ENCODE measurements at regions not wholly inside any gene's neighbourhood (a gene's known extent, or its start where the extent isn't known, plus 50 kb on each side); places are given as distances from the start of the nearest gene placed in this dataset.

DNA sequence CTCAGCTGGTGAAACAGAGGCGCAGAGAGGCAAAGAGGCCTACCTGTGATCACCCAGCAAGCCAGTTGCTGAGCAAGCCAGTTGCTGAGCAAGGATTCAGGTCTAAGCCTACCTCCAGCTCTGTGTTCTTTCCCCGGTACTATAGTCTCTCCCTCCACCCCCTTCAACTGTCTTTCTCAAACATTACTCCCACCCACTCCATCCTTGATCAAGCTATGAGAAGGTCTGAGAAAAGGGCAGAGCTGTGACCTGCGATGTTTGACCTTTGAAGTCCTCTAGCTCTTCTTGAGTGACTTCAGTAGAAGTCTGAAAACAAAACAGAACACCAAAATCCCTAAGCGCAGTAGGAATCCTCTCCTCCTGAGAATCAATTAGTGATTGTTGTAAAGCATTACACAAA is 665.2 kb upstream of the ID2 start:
- H3K18ac ChIP-seq (ENCODE audit: insufficient read length, low read depth, low read length) = no peak overlapping the region
- no peak overlapping the region for H4K91ac ChIP-seq (ENCODE audit: insufficient read length, low read depth, low read length)
- no peak overlapping the region for H3K4ac ChIP-seq (ENCODE audit: low read depth, low read length)
- H3K23me2 ChIP-seq (ENCODE audit: insufficient read length, low read depth, low read length, poor library complexity, severe bottlenecking) = no peaks in the 10 kb centered on the region
- H3T11ph ChIP-seq (ENCODE audit: low read length) = no peak overlapping the region
- H2AK5ac ChIP-seq (ENCODE audit: insufficient read length, low read length) = no peak overlapping the region
- no peak overlapping the region for H4K8ac ChIP-seq (replicated peaks; ENCODE audit: insufficient read length, low read depth, low read length)
- H3K27ac ChIP-seq (ENCODE audit: insufficient read length, low read depth, low read length) = no peak overlapping the region
- H2BK12ac ChIP-seq (ENCODE audit: insufficient read length, low read depth, low read length) = no peak overlapping the region
- no peak overlapping the region for H3K4me2 ChIP-seq (ENCODE audit: insufficient read depth, insufficient read length, low read length)
- H3K79me2 ChIP-seq (ENCODE audit: insufficient read depth, low read length) = no peaks in the 10 kb centered on the region
- no peaks in the 10 kb centered on the region for H3K79me1 ChIP-seq (ENCODE audit: insufficient read depth, low read depth, low read length, poor library complexity, severe bottlenecking)
- Mint-ChIP-seq H3K36me3 (ENCODE audit: insufficient read depth in 1 of 3, low read depth in 3 of 3) (no peaks in the 10 kb centered on the region), H3K9me3 (no peaks in the 10 kb centered on the region; a peak in 2 of 5 replicates), H3K27me3 (ENCODE audit: low read depth) (no peaks in the 10 kb centered on the region), H3K4me1 (peaks cover 0 to 4% of the 10 kb centered on the region in 2 experiments; a peak in 1 of 4 replicates), H3K4me3 (no peak overlapping the region), H3K27ac (no peak overlapping the region)
- H2AFZ ChIP-seq (ENCODE audit: low read length) = no peak overlapping the region
- H3K27me3 ChIP-seq (ENCODE audit: insufficient read depth, low read length) = no peaks in the 10 kb centered on the region
- H3K9me3 ChIP-seq (ENCODE audit: control insufficient read depth, low read depth, low read length) = no peaks in the 10 kb centered on the region
- no peak for TF ChIP-seq CTCF (conservative IDR thresholded peaks at IDR 0.05)
- no peak overlapping the region for H2BK120ac ChIP-seq (ENCODE audit: low read depth, low read length, poor library complexity, severe bottlenecking)
- H3K23ac ChIP-seq (ENCODE audit: insufficient read length, low read depth, low read length) = no peak overlapping the region
- no peak overlapping the region for H2BK20ac ChIP-seq (ENCODE audit: low read depth, low read length, poor library complexity, severe bottlenecking)
- no peak overlapping the region for H2BK15ac ChIP-seq (ENCODE audit: low read depth, low read length)
- no peak overlapping the region for H3K14ac ChIP-seq (ENCODE audit: insufficient read depth, low read length)
- H3K9ac ChIP-seq (ENCODE audit: extremely low read depth, insufficient read length, low read length) = no peak overlapping the region
- WGBS (ENCODE audit: extremely low coverage, insufficient read length, low lambda C conversion rate) = no CpG with 5 or more reads among the region's 4 CpGs
- no peak overlapping the region for H4K5ac ChIP-seq (ENCODE audit: insufficient read length, low read depth, low read length)
- H2BK5ac ChIP-seq (ENCODE audit: insufficient read length, low read length) = no peak overlapping the region
- H3K56ac ChIP-seq (ENCODE audit: insufficient read length, low read depth, low read length) = no peak overlapping the region
- no peaks in the 10 kb centered on the region for H3K4me1 ChIP-seq (ENCODE audit: insufficient read depth, low read length)
- DNase-seq = no peak
- no peaks in the 10 kb centered on the region for H4K20me1 ChIP-seq (ENCODE audit: control insufficient read depth, insufficient read depth, insufficient read length)

All from H9 (cell line).